RWPE1 (cell line): ENCODE measurements at regions not wholly inside any gene's neighbourhood (a gene's known extent, or its start where the extent isn't known, plus 50 kb on each side); places are given as distances from the start of the nearest gene placed in this dataset.

ENCODE experiments used
- CTCF ChIA-PET: fragments of 350-600 bp; sonication (Branson Sonifier 250); formaldehyde crosslinking; extraction: SDS; loops from one replicate; lab custom pipeline; 2021; lab: Yijun Ruan, JAX
- POLR2A ChIA-PET: fragments of 400-600 bp; formaldehyde crosslinking; extraction: SDS; loops from one replicate; lab custom pipeline; 2020; ENCODE audit warnings: antibody characterized with exemption; ENCODE audit not compliant: low non-redundant PET; lab: Yijun Ruan, JAX
- DNase-seq: peaks from one replicate; pipeline ENCODE4 v3.0.0; 2012; ENCODE audit warnings: low spot score
- H3K27ac ChIP-seq: fragments of 450-650 bp; 2 replicates; pipeline ENCODE4 v1.5.1; 2017
- CTCF ChIP-seq: fragments of 450-650 bp; conservative IDR thresholded peaks from 2 replicates; pipeline ENCODE4 v1.5.1; 2017; ENCODE audit warnings: low read depth, mild to moderate bottlenecking

- POLR2A ChIA-PET, result no interaction called here
- peak; percentile 59 for TF ChIP-seq CTCF
- DNase-seq, result peak; percentile 58
- CTCF ChIA-PET, result no interaction called here
- H3K27ac ChIP-seq, result no peak overlapping the region
Measured at GRCh38 chr4:106502106-106502699, 133.6 kb upstream of the GIMD1 start.

- no peak for TF ChIP-seq CTCF
- DNase-seq, result no peak
- ChIA-PET CTCF (interaction anchor here (0.7 kb wide), 1 partner anchor 493 kb away, joined by 5 read pairs; no protein-coding TSS in a partner anchor), POLR2A (no interaction called here)
- no peak overlapping the region for H3K27ac ChIP-seq
Measured at GRCh38 chr4:106497271-106497670, 128.7 kb upstream of the GIMD1 start.

GRCh38 chr4:106496061-106496460, 127.5 kb upstream of the GIMD1 start:
- TF ChIP-seq CTCF, result no peak
- CTCF ChIA-PET, result interaction anchor here (0.5 kb wide), 1 partner anchor 127 kb away, joined by 3 read pairs; no protein-coding TSS in a partner anchor
- H3K27ac ChIP-seq, result no peak overlapping the region
- DNase-seq, result no peak
- POLR2A ChIA-PET, result no interaction called here

- ChIA-PET CTCF (interaction anchor here (0.6 kb wide), 1 partner anchor 1151 kb away, joined by 4 read pairs; no protein-coding TSS in a partner anchor), POLR2A (no interaction called here)
- TF ChIP-seq CTCF, result no peak
- no peak overlapping the region for H3K27ac ChIP-seq
- DNase-seq, result no peak
Measured at GRCh38 chr4:106495476-106495875, 126.9 kb upstream of the GIMD1 start.

GRCh38 chr4:106494066-106494465, 125.5 kb upstream of the GIMD1 start:
- TF ChIP-seq CTCF, result no peak
- POLR2A ChIA-PET, result no interaction called here
- CTCF ChIA-PET, result interaction anchor here (0.8 kb wide), 1 partner anchor 16 kb away, joined by 3 read pairs; no protein-coding TSS in a partner anchor

GRCh38 chr4:106493086-106493485, 124.5 kb upstream of the GIMD1 start:
- POLR2A ChIA-PET, result no interaction called here
- no peak for DNase-seq
- no peak for TF ChIP-seq CTCF
- CTCF ChIA-PET, result no interaction called here
- H3K27ac ChIP-seq, result no peak overlapping the region

More at GRCh38 chr4:106494066-106494465, 125.5 kb upstream of the GIMD1 start:
- H3K27ac ChIP-seq, result no peak overlapping the region
- DNase-seq, result no peak
